SK-N-MC (cell line): ENCODE measurements at regions not wholly inside any gene's neighbourhood (a gene's known extent, or its start where the extent isn't known, plus 50 kb on each side); places are given as distances from the start of the nearest gene placed in this dataset.

Experiments
- EZH2 ChIP-seq: fragments of 200-600 bp; sonication (generic); IDR thresholded peaks from one replicate; pipeline ENCODE4 v1.6.1; 2017; ENCODE audit warnings: antibody characterized with exemption
- FOXP2 ChIP-seq: optimal IDR thresholded peaks from 2 replicates; pipeline ENCODE3; 2011; ENCODE audit warnings: mild to moderate bottlenecking, moderate library complexity; ENCODE audit not compliant: insufficient read depth; ENCODE audit errors: extremely low read length, control extremely low read depth
- POLR2AphosphoS5 ChIP-seq: IDR thresholded peaks from 2 replicates; pipeline ENCODE4 v1.6.1; 2012; ENCODE audit warnings: mild to moderate bottlenecking, low read depth, low read length, borderline replicate concordance

DNA sequence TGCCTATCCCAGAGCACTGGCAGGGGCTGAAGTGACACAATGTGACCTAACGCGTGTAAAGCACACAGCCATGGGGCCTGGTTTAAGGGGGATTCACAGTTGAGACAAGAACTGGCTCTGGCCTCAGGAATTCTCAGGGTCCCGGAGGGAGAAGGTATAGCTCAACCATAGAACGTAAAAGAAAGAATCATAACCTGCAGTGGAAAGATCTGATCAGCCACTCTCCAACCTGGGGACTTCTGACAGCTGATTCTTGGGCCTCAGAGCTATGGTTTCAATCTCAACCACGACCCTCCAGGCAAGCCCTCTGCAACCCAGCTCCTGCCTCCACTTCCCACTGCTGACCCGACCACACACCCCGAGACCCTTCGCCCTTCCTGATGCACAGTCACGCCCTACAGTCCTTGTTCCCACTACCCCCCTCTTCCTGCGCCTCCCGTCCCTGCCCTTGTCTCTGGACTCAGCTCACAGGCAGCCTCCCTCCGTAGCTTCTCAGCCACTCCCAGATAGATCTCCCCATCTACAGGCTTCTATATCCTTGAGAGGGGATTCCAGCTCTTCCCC lies 245.2 kb downstream of the BUB3 start:
- TF ChIP-seq POLR2AphosphoS5 (no peak), EZH2 (no peak), FOXP2 (no peak)
